HUDEP-2 (cell line): ENCODE measurements at regions not wholly inside any gene's neighbourhood (a gene's known extent, or its start where the extent isn't known, plus 50 kb on each side); places are given as distances from the start of the nearest gene placed in this dataset.

ENCODE experiments used
- DNase-seq, 76 experiments: peaks; one replicate each; lab custom pipeline; 2025; ENCODE audit not compliant: unreplicated experiment in 76 of 76; lab: John Stamatoyannopoulos, UW

- DNase-seq, result peak in 1 of 76 experiments; percentile 5
Observed at GRCh38 chr1:106755682-106756406, 300.6 kb upstream of the PRMT6 start.

GRCh38 chr1:106756752-106757151, 299.7 kb upstream of the PRMT6 start:
- no peak for DNase-seq

- DNase-seq, result no peak
Observed at GRCh38 chr1:106768077-106768476, 288.4 kb upstream of the PRMT6 start.

GRCh38 chr1:106768501-106768900, 288.0 kb upstream of the PRMT6 start:
- no peak for DNase-seq

- no peak for DNase-seq
Observed at GRCh38 chr1:106773206-106773605, 283.3 kb upstream of the PRMT6 start.

- DNase-seq, result no peak
Observed at GRCh38 chr1:106780066-106780465, 276.4 kb upstream of the PRMT6 start.

GRCh38 chr1:106780806-106781569, 275.5 kb upstream of the PRMT6 start:
- no peak for DNase-seq

GRCh38 chr1:106785176-106785575, 271.3 kb upstream of the PRMT6 start:
- no peak for DNase-seq

- DNase-seq, result no peak
Observed at GRCh38 chr1:106787520-106787919, 269.0 kb upstream of the PRMT6 start.

- DNase-seq, result no peak
Observed at GRCh38 chr1:106789686-106790085, 266.8 kb upstream of the PRMT6 start.

GRCh38 chr1:106791041-106791440, 265.4 kb upstream of the PRMT6 start:
- no peak for DNase-seq

GRCh38 chr1:106793651-106794050, 262.8 kb upstream of the PRMT6 start:
- no peak for DNase-seq

- no peak for DNase-seq
Observed at GRCh38 chr1:106798991-106799390, 257.5 kb upstream of the PRMT6 start.

- no peak for DNase-seq
Observed at GRCh38 chr1:106802181-106802580, 254.3 kb upstream of the PRMT6 start.

- DNase-seq, result no peak
Observed at GRCh38 chr1:106814418-106814817, 242.1 kb upstream of the PRMT6 start.

GRCh38 chr1:106817575-106817974, 238.9 kb upstream of the PRMT6 start:
- DNase-seq, result no peak

- no peak for DNase-seq
Observed at GRCh38 chr1:106831511-106831910, 225.0 kb upstream of the PRMT6 start.

- DNase-seq, result no peak
Observed at GRCh38 chr1:106836708-106837107, 219.8 kb upstream of the PRMT6 start.

GRCh38 chr1:106843518-106843917, 213.0 kb upstream of the PRMT6 start:
- DNase-seq, result no peak

GRCh38 chr1:106846656-106847055, 209.8 kb upstream of the PRMT6 start:
- DNase-seq, result no peak

- DNase-seq, result no peak
Observed at GRCh38 chr1:106861110-106861509, 195.4 kb upstream of the PRMT6 start.

- no peak for DNase-seq
Observed at GRCh38 chr1:106868828-106869227, 187.6 kb upstream of the PRMT6 start.
